ENCODE measurements at regions not wholly inside any gene's neighbourhood (a gene's known extent, or its start where the extent isn't known, plus 50 kb on each side); places are given as distances from the start of the nearest gene placed in this dataset.

- TF ChIP-seq GATAD1 (CRISPR knock-in tag; IDR thresholded peaks at IDR 0.05) (no peak), SPEN (CRISPR knock-in tag; IDR thresholded peaks at IDR 0.05; ENCODE audit: low read depth) (no peak), PATZ1 (CRISPR knock-in tag; IDR thresholded peaks at IDR 0.05) (no peak), ARNT2 (CRISPR knock-in tag; IDR thresholded peaks at IDR 0.05; ENCODE audit: low read depth) (no peak), ZNF546 (CRISPR knock-in tag; conservative IDR thresholded peaks at IDR 0.05) (no peak), ZNF879 (CRISPR knock-in tag; IDR thresholded peaks at IDR 0.05) (no peak), KLF16 (CRISPR knock-in tag; IDR thresholded peaks at IDR 0.05) (no peak), THAP7 (CRISPR knock-in tag; IDR thresholded peaks at IDR 0.05) (no peak)
These were observed 112.4 kb upstream of the FOXA2 start for GRCh38 chr20:22696759-22697158.

Data from HepG2 (cell line).